Astrocyte of the spinal cord (primary cell): ENCODE measurements at regions not wholly inside any gene's neighbourhood (a gene's known extent, or its start where the extent isn't known, plus 50 kb on each side); places are given as distances from the start of the nearest gene placed in this dataset.

Experiments
- DNase-seq: peaks from one replicate; pipeline ENCODE4 v3.0.0; 2011; ENCODE audit warnings: low read depth, low spot score
- H3K4me3 ChIP-seq: 2 replicates; pipeline ENCODE4 v1.5.1; 2011; ENCODE audit warnings: low read depth, mild to moderate bottlenecking, low read length, moderate library complexity
- CTCF ChIP-seq: IDR thresholded peaks from 2 replicates; pipeline ENCODE4 v1.5.1; 2012; ENCODE audit warnings: low read depth, mild to moderate bottlenecking, low read length, inconsistent platforms
- in situ Hi-C: cut with HindIII; loops from 2 replicates; pipeline ENCODE4 v1.10.0; 2017; ENCODE audit warnings: low sequenced_read_pairs

- H3K4me3 ChIP-seq, result no peak overlapping the region
- no peak for TF ChIP-seq CTCF
- DNase-seq, result no peak
- in situ Hi-C loops, result no loop called here
Measured at GRCh38 chr9:20197976-20198685, 409.3 kb upstream of the SLC24A2 start.

- in situ Hi-C loops, result no loop called here
- no peak for DNase-seq
- H3K4me3 ChIP-seq, result no peak overlapping the region
- no peak for TF ChIP-seq CTCF
Measured at GRCh38 chr9:20191228-20191840, 402.5 kb upstream of the SLC24A2 start.

GRCh38 chr9:20189871-20190270, 401.0 kb upstream of the SLC24A2 start:
- DNase-seq, result no peak
- in situ Hi-C loops, result no loop called here
- TF ChIP-seq CTCF, result no peak
- H3K4me3 ChIP-seq, result no peak overlapping the region

- in situ Hi-C loops, result no loop called here
- no peak overlapping the region for H3K4me3 ChIP-seq
- TF ChIP-seq CTCF, result no peak
- DNase-seq, result no peak
Measured at GRCh38 chr9:20188616-20189369, 400.0 kb upstream of the SLC24A2 start.

GRCh38 chr9:20187318-20187717, 398.5 kb upstream of the SLC24A2 start:
- in situ Hi-C loops, result no loop called here
- no peak for TF ChIP-seq CTCF
- DNase-seq, result no peak
- H3K4me3 ChIP-seq, result no peak overlapping the region

GRCh38 chr9:20186823-20187222, 398.0 kb upstream of the SLC24A2 start:
- no peak overlapping the region for H3K4me3 ChIP-seq
- no peak for DNase-seq
- no peak for TF ChIP-seq CTCF
- in situ Hi-C loops, result no loop called here
